ENCODE measurements at regions not wholly inside any gene's neighbourhood (a gene's known extent, or its start where the extent isn't known, plus 50 kb on each side); places are given as distances from the start of the nearest gene placed in this dataset.

- ATAC-seq (no peak), DNase-seq (no peak)
- Histone ChIP-seq H3K9me3 (no peaks in the 10 kb centered on the region), H3K27me3 (no peaks in the 10 kb centered on the region), H3K27ac (no peak overlapping the region), H3K4me1 (no peaks in the 10 kb centered on the region), H3K36me3 (replicated peaks in 1 of 2; ENCODE audit: insufficient read depth in 1 of 2, low read depth in 2 of 2) (no peaks in the 10 kb centered on the region), H3K4me3 (no peak overlapping the region)
- intact Hi-C loops (cut with DNase I) = no loop called here
- TF ChIP-seq CTCF (IDR thresholded peaks at IDR 0.05) (no peak), POLR2A (IDR thresholded peaks at IDR 0.05) (no peak)
These were observed 389.8 kb downstream of the ETNK1 start for GRCh38 chr12:23014749-23015148.

GRCh38 chr12:23025372-23026016 lies 400.5 kb downstream of the ETNK1 start:
- intact Hi-C loops (cut with DNase I) = no loop called here
- no peaks in the 10 kb centered on the region for H3K4me1 ChIP-seq
- 9 to 43% methylated on average over 1 of the region's 1 CpG for WGBS, 2 donors
- H3K4me3 ChIP-seq = no peak overlapping the region
- no peaks in the 10 kb centered on the region for H3K27me3 ChIP-seq
- H3K27ac ChIP-seq = no peak overlapping the region
- no peaks in the 10 kb centered on the region for H3K9me3 ChIP-seq
- DNase-seq = no peak
- no peaks in the 10 kb centered on the region for H3K36me3 ChIP-seq (replicated peaks in 1 of 2; ENCODE audit: insufficient read depth in 1 of 2, low read depth in 2 of 2)
- no peak for TF ChIP-seq POLR2A (IDR thresholded peaks at IDR 0.05)
- no peak for TF ChIP-seq CTCF (IDR thresholded peaks at IDR 0.05)
- no peak for ATAC-seq

GRCh38 chr12:23028158-23028802 lies 403.3 kb downstream of the ETNK1 start:
- TF ChIP-seq POLR2A (IDR thresholded peaks at IDR 0.05) = no peak
- no peak for TF ChIP-seq CTCF (IDR thresholded peaks at IDR 0.05)
- no peaks in the 10 kb centered on the region for H3K4me1 ChIP-seq
- DNase-seq (no peak), ATAC-seq (no peak)
- H3K36me3 ChIP-seq (replicated peaks in 1 of 2; ENCODE audit: insufficient read depth in 1 of 2, low read depth in 2 of 2) = no peaks in the 10 kb centered on the region
- no peaks in the 10 kb centered on the region for H3K9me3 ChIP-seq
- WGBS, 2 donors = 30 to 34% methylated on average over 4 of the region's 4 CpGs
- H3K27ac ChIP-seq = no peak overlapping the region
- intact Hi-C loops (cut with DNase I) = no loop called here
- no peak overlapping the region for H3K4me3 ChIP-seq
- H3K27me3 ChIP-seq = no peaks in the 10 kb centered on the region

GRCh38 chr12:23029185-23029584 lies 404.2 kb downstream of the ETNK1 start:
- no peak overlapping the region for H3K4me3 ChIP-seq

More at GRCh38 chr12:23029185-23029584, 404.2 kb downstream of the ETNK1 start:
- DNase-seq (no peak), ATAC-seq (no peak)
- Histone ChIP-seq H3K9me3 (no peaks in the 10 kb centered on the region), H3K27ac (no peak overlapping the region), H3K27me3 (no peaks in the 10 kb centered on the region), H3K4me1 (no peaks in the 10 kb centered on the region), H3K36me3 (replicated peaks in 1 of 2; ENCODE audit: insufficient read depth in 1 of 2, low read depth in 2 of 2) (no peaks in the 10 kb centered on the region)
- intact Hi-C loops (cut with DNase I) = no loop called here
- TF ChIP-seq CTCF (IDR thresholded peaks at IDR 0.05) (no peak), POLR2A (IDR thresholded peaks at IDR 0.05) (no peak)
- WGBS, 2 donors = 32 to 33% methylated on average over 3 of the region's 3 CpGs
